ENCODE measurements at regions not wholly inside any gene's neighbourhood (a gene's known extent, or its start where the extent isn't known, plus 50 kb on each side); places are given as distances from the start of the nearest gene placed in this dataset.

GRCh38 chr22:26847046-26847445 is 189.7 kb downstream of the MIAT start:
- no peak for DNase-seq (ENCODE audit: low read depth)

- no peak for DNase-seq (ENCODE audit: low read depth)
Measured at GRCh38 chr22:26847816-26848215, 190.4 kb downstream of the MIAT start.

- no peak for DNase-seq (ENCODE audit: low read depth)
Measured at GRCh38 chr22:26848244-26848920, 191.0 kb downstream of the MIAT start.

DNA sequence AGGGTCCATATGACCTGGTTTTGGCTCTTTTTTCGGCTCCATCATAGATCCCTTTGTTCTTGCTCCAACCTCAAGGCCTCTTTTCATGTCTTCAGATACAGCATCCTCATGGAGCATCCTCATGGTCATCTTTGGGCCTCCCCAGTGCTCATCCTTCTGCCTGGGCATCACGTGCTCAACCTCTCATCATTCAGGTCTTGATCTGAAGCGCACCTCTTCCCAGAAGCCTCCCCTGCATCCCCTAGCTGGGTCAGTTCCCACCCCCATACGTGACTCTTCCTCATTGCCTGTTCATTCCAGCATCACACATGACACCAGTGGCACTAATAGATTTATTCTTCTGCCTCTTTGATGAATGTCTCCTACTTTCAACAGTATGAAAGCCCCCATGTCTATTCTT is 192.2 kb downstream of the MIAT start:
- DNase-seq (ENCODE audit: low read depth): no peak

GRCh38 chr22:26851125-26851524 is 193.7 kb downstream of the MIAT start:
- no peak for DNase-seq (ENCODE audit: low read depth)

DNA sequence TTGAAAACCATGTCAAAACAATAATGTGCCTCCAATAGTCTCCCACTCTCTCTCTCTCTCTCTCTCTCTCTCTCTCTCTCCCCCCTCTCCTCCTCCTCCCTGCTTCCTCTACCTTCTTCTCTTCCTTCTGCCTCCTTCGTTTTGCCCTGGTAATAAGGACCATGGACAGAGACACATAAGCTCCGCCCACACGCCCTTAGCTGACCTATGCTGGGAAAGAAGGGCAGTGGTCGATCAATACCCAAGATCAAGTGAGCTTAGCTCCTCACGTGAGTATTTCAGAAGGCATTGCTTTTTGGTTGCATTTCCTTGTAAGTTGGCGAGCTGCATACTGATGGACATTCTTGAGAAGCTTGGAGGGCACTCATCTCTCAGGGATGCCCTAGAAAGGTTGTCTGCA is 194.8 kb downstream of the MIAT start:
- no peak for DNase-seq (ENCODE audit: low read depth)

GRCh38 chr22:26853071-26853470 is 195.7 kb downstream of the MIAT start:
- DNase-seq (ENCODE audit: low read depth): no peak

- DNase-seq (ENCODE audit: low read depth): no peak
Measured at GRCh38 chr22:26853495-26853894, 196.1 kb downstream of the MIAT start.

GRCh38 chr22:26857169-26857568 is 199.8 kb downstream of the MIAT start:
- no peak for DNase-seq (ENCODE audit: low read depth)

GRCh38 chr22:26860301-26860700 is 202.9 kb downstream of the MIAT start:
- no peak for DNase-seq (ENCODE audit: low read depth)

GRCh38 chr22:26865021-26865420 is 207.6 kb downstream of the MIAT start:
- no peak for DNase-seq (ENCODE audit: low read depth)

GRCh38 chr22:26883393-26883792 is 226.0 kb downstream of the MIAT start:
- no peak for DNase-seq (ENCODE audit: low read depth)

DNA sequence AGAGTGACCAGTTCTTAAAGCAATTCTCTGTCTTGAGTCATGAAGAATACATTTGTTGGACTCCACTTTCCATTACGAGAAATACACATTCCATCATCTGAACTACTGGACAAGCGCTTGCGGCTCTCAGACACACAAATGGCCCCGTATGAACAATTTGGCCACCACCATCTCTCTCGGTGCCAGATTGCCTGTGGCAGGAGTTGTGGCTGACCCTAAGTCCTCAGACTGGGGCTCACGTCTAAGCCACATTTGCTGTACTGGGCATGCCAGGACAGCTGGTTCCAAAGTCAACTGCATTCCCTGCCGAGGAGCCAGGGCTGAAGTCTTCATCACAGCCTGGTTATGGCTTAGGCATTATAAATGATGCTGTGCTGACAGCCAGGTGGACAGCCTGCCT is 227.5 kb downstream of the MIAT start:
- no peak for DNase-seq (ENCODE audit: low read depth)

DNA sequence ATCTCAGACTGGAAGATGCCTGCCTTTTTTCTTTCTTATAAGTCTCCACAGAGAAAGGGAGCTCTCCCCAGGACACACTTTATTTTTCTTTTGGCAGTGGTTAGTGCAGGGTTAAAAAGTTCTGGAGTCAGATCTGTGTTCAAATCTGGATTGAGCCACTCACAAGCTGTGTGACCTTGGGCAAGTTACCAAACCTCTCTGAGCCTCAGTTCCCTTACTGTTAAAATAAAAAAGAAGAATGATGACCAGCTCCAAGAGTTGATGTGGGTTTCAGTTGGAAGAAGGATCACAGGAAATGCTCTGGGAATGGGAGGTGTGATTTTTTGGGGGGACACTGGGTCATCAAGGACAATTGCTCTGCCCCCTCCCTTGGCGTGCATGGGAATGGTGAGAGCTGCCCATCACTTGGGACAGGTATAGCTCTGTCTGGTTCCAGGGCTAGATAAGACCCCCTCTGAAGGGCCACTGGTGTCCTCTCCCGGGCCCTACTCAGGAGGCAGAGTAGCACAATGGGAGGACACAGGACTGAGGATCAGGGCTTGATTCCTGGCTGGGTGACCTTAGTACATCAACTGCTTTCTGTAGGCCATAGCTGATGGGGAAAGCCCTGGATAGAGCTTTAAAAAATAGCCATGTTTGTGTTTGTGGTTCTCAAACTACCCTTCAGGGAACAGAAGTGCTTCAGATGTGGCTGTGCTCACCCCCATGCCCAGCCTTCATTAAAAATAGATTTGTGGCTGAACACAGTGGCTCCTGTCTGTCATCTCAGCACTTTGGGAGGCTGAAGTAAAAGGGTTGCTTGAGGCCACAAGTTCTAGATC is 228.3 kb downstream of the MIAT start:
- no peak for DNase-seq (ENCODE audit: low read depth)

GRCh38 chr22:26887456-26887855 is 230.1 kb downstream of the MIAT start:
- no peak for DNase-seq (ENCODE audit: low read depth)

DNA sequence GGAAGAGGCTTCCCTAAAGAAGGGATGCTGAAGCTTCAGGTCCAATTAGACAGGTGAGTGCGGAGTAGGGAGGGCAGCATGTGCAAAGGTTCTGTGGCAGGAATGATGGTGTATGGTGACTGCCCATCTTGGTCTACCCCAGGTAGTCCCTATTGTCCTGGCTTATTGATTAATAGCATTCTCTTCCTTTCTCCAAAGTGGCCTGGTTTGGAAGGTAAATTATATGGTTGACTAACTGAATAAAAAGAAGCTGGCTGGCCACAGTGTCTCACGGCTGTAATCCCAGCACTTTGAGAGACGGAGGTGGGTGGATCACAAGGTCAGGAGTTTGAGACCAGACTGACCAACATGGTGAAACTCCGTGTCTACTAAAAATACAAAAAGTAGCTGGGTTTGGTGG is 230.5 kb downstream of the MIAT start:
- DNase-seq (ENCODE audit: low read depth): no peak

GRCh38 chr22:26888887-26889286 is 231.5 kb downstream of the MIAT start:
- no peak for DNase-seq (ENCODE audit: low read depth)

GRCh38 chr22:26889802-26890201 is 232.4 kb downstream of the MIAT start:
- DNase-seq (ENCODE audit: low read depth): no peak

GRCh38 chr22:26890870-26891269 is 233.5 kb downstream of the MIAT start:
- DNase-seq (ENCODE audit: low read depth): no peak

- DNase-seq (ENCODE audit: low read depth): no peak
Measured at GRCh38 chr22:26891429-26891828, 234.0 kb downstream of the MIAT start.

- no peak for DNase-seq (ENCODE audit: low read depth)
Measured at GRCh38 chr22:26892166-26893041, 235.0 kb downstream of the MIAT start.

Measured in stimulated activated CD8-positive, alpha-beta memory T cell treated with anti-CD3 and anti-CD28 coated beads, Interleukin-12 subunit alpha, Interleukin-12 subunit beta, amount 100 ng/mL, for 1 hour (primary cell).